ENCODE measurements at regions not wholly inside any gene's neighbourhood (a gene's known extent, or its start where the extent isn't known, plus 50 kb on each side); places are given as distances from the start of the nearest gene placed in this dataset.

GRCh38 chr5:179427032-179427675 is 81.9 kb upstream of the ADAMTS2 start:
- no peaks in the 10 kb centered on the region for H3K4me1 ChIP-seq (ENCODE audit: control insufficient read depth, insufficient read depth, low read length)
- no peak overlapping the region for H3K4me3 ChIP-seq
- RAD21 ChIA-PET (ENCODE audit: unreplicated experiment): no interaction called here
- in situ Hi-C loops (cut with MboI) (no loop called here), intact Hi-C loops (cut with micrococcal nuclease; ENCODE audit: unreplicated experiment) (no loop called here)
- DNase-seq (ENCODE audit: low read depth, low spot score) (no peak), ATAC-seq (no peak), FAIRE-seq (no peak)
- H3K9ac ChIP-seq (ENCODE audit: control insufficient read depth, insufficient read depth, low read length): no peak overlapping the region
- TF ChIP-seq STAT1 (conservative IDR thresholded peaks at IDR 0.05) (no peak), BMI1 (IDR thresholded peaks at IDR 0.05; ENCODE audit: borderline replicate concordance) (no peak), FOS (IDR thresholded peaks at IDR 0.05; ENCODE audit: borderline replicate concordance, extremely low read depth, insufficient read length) (no peak), EED (IDR thresholded peaks at IDR 0.05; ENCODE audit: low read depth) (no peak), PML (IDR thresholded peaks at IDR 0.05; ENCODE audit: low read length) (no peak), PRDM15 (CRISPR knock-in tag; IDR thresholded peaks at IDR 0.05) (no peak), SKIL (IDR thresholded peaks at IDR 0.05; ENCODE audit: low read depth, poor library complexity, severe bottlenecking) (no peak), RELA (IDR thresholded peaks at IDR 0.05; ENCODE audit: borderline replicate concordance, partially characterized antibody) (no peak), GATAD2B (conservative IDR thresholded peaks at IDR 0.05; ENCODE audit: low read depth) (no peak), IRF4 (IDR thresholded peaks at IDR 0.05; ENCODE audit: low read depth, low read length) (no peak), ATF2 (IDR thresholded peaks at IDR 0.05; ENCODE audit: low read length) (no peak), ZNF24 (IDR thresholded peaks at IDR 0.05) (no peak), ZBTB33 (IDR thresholded peaks at IDR 0.05) (no peak), FOXM1 (IDR thresholded peaks at IDR 0.05; ENCODE audit: low read depth, low read length) (no peak)
- H3K79me2 ChIP-seq (ENCODE audit: control insufficient read depth, insufficient read depth, low read length): no peaks in the 10 kb centered on the region
- no peaks in the 10 kb centered on the region for H3K27me3 ChIP-seq (replicated peaks in 1 of 2; ENCODE audit: control insufficient read depth in 2 of 2, insufficient read depth in 2 of 2, low read length in 1 of 2)
- no peak overlapping the region for H3K27ac ChIP-seq (ENCODE audit: control insufficient read depth, insufficient read depth)
- POLR2A ChIA-PET: no interaction called here
- 51% methylated on average over 28 of the region's 28 CpGs for WGBS (ENCODE audit: insufficient coverage, insufficient replicate concordance, low lambda C conversion rate, missing lambda C conversion rate)
- no peaks in the 10 kb centered on the region for H3K9me3 ChIP-seq (replicated peaks; ENCODE audit: control insufficient read depth, insufficient read depth, low read length)
- CTCF ChIA-PET: interaction anchor here (0.6 kb wide), 1 partner anchor 43 kb away, joined by 3 read pairs; no protein-coding TSS in a partner anchor
- H3K36me3 ChIP-seq (ENCODE audit: control insufficient read depth in 2 of 2, insufficient read depth in 2 of 2, low read length in 1 of 2): no peaks in the 10 kb centered on the region
- no peaks in the 10 kb centered on the region for H4K20me1 ChIP-seq (ENCODE audit: control insufficient read depth, insufficient read depth)
- SMC1A ChIA-PET (ENCODE audit: uncharacterized antibody, unreplicated experiment): interaction anchor here (0.8 kb wide), 1 partner anchor 9 kb away, joined by 3 read pairs; no protein-coding TSS in a partner anchor
- H2AFZ ChIP-seq (ENCODE audit: control insufficient read depth, low read depth, low read length): no peak overlapping the region
- H3K4me2 ChIP-seq (ENCODE audit: control insufficient read depth, insufficient read depth): no peak overlapping the region
- no TSS peak for BruUV-seq (replicated peaks)
